Neuronal stem cell (in vitro differentiated cells): ENCODE measurements at regions not wholly inside any gene's neighbourhood (a gene's known extent, or its start where the extent isn't known, plus 50 kb on each side); places are given as distances from the start of the nearest gene placed in this dataset.

Source experiments
- DNase-seq: peaks from one replicate; pipeline ENCODE4 v3.0.0-alpha.2; 2013; ENCODE audit warnings: low spot score
- H2AFZ ChIP-seq: one replicate; pipeline ENCODE4 v1.6.1; 2013; ENCODE audit warnings: mild to moderate bottlenecking, low read length, inconsistent platforms
- H2AK5ac ChIP-seq: 2 replicates; pipeline ENCODE4 v1.6.1; 2013; ENCODE audit warnings: low read depth, mild to moderate bottlenecking, inconsistent platforms, low read length, moderate library complexity, mixed read lengths
- H2BK120ac ChIP-seq: 2 replicates; pipeline ENCODE4 v1.6.1; 2013; ENCODE audit warnings: low read depth, mild to moderate bottlenecking, inconsistent platforms, low read length, moderate library complexity, mixed read lengths
- H2BK12ac ChIP-seq: one replicate; pipeline ENCODE4 v1.6.1; 2013; ENCODE audit warnings: low read length, inconsistent platforms
- H2BK15ac ChIP-seq: 2 replicates; pipeline ENCODE4 v1.6.1; 2013; ENCODE audit warnings: mild to moderate bottlenecking, low read length, inconsistent platforms, mixed read lengths
- H2BK5ac ChIP-seq: one replicate; pipeline ENCODE4 v1.6.1; 2013; ENCODE audit warnings: inconsistent platforms, mild to moderate bottlenecking, low read length, moderate library complexity
- H3K14ac ChIP-seq: one replicate; pipeline ENCODE4 v1.6.1; 2013; ENCODE audit warnings: low read length, inconsistent platforms
- H3K18ac ChIP-seq: 2 replicates; pipeline ENCODE4 v1.6.1; 2013; ENCODE audit warnings: low read length, inconsistent platforms
- H3K23ac ChIP-seq: 2 replicates; pipeline ENCODE4 v1.6.1; 2013; ENCODE audit warnings: low read depth, mild to moderate bottlenecking, mixed read lengths, low read length, inconsistent platforms; ENCODE audit not compliant: poor library complexity
- H3K27ac ChIP-seq: replicated peaks from 3 replicates; pipeline ENCODE4 v1.5.1; 2013; ENCODE audit warnings: low read length, inconsistent platforms
- H3K27me3 ChIP-seq, 3 experiments: 2 replicates each; pipeline ENCODE4 v1.6.1; 2013; ENCODE audit warnings: low read length in 3 of 3, mild to moderate bottlenecking in 2 of 3, inconsistent platforms in 1 of 3, low read depth in 1 of 3, mixed read lengths in 1 of 3, moderate library complexity in 1 of 3; ENCODE audit not compliant: control insufficient read depth in 3 of 3, insufficient read depth in 3 of 3
- H3K36me3 ChIP-seq, 2 donors: replicated peaks in 1 of 2; 2 replicates each; pipeline ENCODE4 v1.6.1; 2013; ENCODE audit warnings: low read length in 2 of 2; ENCODE audit not compliant: control insufficient read depth in 2 of 2, insufficient read depth in 2 of 2
- H3K4ac ChIP-seq: 2 replicates; pipeline ENCODE4 v1.6.1; 2013; ENCODE audit warnings: inconsistent platforms, mild to moderate bottlenecking, low read length, moderate library complexity
- H3K4me1 ChIP-seq, 2 donors: 1 replicate in 1 of 2; 2 replicates in 1 of 2; pipeline ENCODE4 v1.6.1; 2013; ENCODE audit warnings: low read length in 2 of 2, low read depth in 1 of 2; ENCODE audit not compliant: control insufficient read depth in 2 of 2, insufficient read depth in 1 of 2
- H3K4me2 ChIP-seq: one replicate; pipeline ENCODE4 v1.6.1; 2013; ENCODE audit warnings: mild to moderate bottlenecking, low read length, inconsistent platforms; ENCODE audit not compliant: insufficient read depth, poor library complexity, severe bottlenecking
- H3K4me3 ChIP-seq, 2 donors: 2 replicates each; pipeline ENCODE4 v1.5.1; 2013; ENCODE audit warnings: low read length in 2 of 2, mild to moderate bottlenecking in 2 of 2, inconsistent platforms in 1 of 2, moderate library complexity in 1 of 2
- H3K79me1 ChIP-seq: one replicate; pipeline ENCODE4 v1.6.1; 2013; ENCODE audit warnings: low read depth, mild to moderate bottlenecking, inconsistent platforms, low read length, moderate library complexity
- H3K9ac ChIP-seq: one replicate; pipeline ENCODE4 v1.6.1; 2013; ENCODE audit warnings: mild to moderate bottlenecking, low read depth, low read length, inconsistent platforms; ENCODE audit not compliant: poor library complexity
- H3K9me3 ChIP-seq, 2 donors: replicated peaks in 1 of 2; 2 replicates each; pipeline versions ENCODE3 to v1.6.1; 2013; ENCODE audit warnings: low read length in 2 of 2, mild to moderate bottlenecking in 2 of 2, inconsistent platforms in 1 of 2, low read depth in 1 of 2, mixed read lengths in 1 of 2, moderate library complexity in 1 of 2; ENCODE audit not compliant: control insufficient read depth in 2 of 2, insufficient read depth in 1 of 2
- H4K8ac ChIP-seq: one replicate; pipeline ENCODE4 v1.6.1; 2013; ENCODE audit warnings: low read depth, mild to moderate bottlenecking, inconsistent platforms, low read length, moderate library complexity
- H4K91ac ChIP-seq: one replicate; pipeline ENCODE4 v1.6.1; 2013; ENCODE audit warnings: low read length, low read depth, mild to moderate bottlenecking, inconsistent platforms; ENCODE audit not compliant: poor library complexity
- WGBS, 2 donors: extraction: QIAGEN DNeasy Blood & Tissue Kit; methylation state at CpG; one replicate each; pipeline ENCODE4 v1.1.7; 2013; ENCODE audit warnings: missing lambda C conversion rate in 2 of 2, mixed read lengths in 1 of 2; ENCODE audit not compliant: insufficient read length in 2 of 2, insufficient replicate concordance in 1 of 2; ENCODE audit errors: extremely low coverage in 2 of 2; 5-methylcytosine and 5-hydroxymethylcytosine counted together

DNA sequence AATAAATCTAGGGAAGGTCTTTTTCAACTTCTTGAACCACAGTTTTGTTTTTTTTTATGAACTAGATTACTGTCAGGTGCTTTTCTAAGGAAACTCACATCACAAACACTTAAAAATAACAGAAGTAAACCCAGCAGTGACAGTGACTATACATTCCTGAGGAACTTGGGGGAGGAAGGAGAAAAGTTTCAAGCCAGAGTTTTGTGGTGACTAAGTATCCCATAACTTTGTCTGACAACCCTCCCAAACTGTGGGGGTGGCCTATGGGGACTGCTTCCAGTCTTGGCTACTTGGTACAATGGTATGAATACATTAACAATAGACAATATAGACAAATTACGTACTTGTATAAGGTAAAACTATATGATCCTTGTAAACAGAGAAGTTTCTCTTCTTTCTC, 202.5 kb upstream of the MAN1A1 start:
- Histone ChIP-seq H3K14ac (no peak overlapping the region), H3K4me3 (no peak overlapping the region)

DNA sequence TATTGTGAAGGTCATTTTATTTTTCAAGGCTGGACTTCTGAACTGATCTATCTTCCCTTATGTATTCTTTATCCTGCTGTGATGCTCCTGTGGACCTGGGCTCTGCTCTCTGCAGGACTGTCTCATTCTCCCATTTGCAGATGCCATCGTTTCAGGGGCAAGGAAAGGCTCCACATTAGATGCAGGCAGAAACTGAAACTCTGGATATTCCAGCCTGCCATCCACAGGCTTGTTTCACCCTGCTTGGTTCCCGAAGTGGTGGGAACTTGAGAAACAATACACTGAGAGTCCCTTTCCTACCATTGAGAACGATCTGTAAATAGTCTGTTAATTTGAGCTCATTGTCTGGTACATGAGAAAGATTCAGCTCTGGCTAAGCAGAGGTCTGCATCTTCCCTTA, 197.5 kb upstream of the MAN1A1 start:
- H4K91ac ChIP-seq: no peak overlapping the region
- H2BK5ac ChIP-seq: no peak overlapping the region
- no peak overlapping the region for H2AK5ac ChIP-seq
- H3K27ac ChIP-seq: no peak overlapping the region
- no peak for DNase-seq
- no peak overlapping the region for H2BK120ac ChIP-seq
- H2AFZ ChIP-seq: no peak overlapping the region
- H2BK12ac ChIP-seq: no peak overlapping the region
- no peak overlapping the region for H3K14ac ChIP-seq
- H3K23ac ChIP-seq: no peak overlapping the region
- no peaks in the 10 kb centered on the region for H3K4me1 ChIP-seq
- no peak overlapping the region for H2BK15ac ChIP-seq
- WGBS, 2 donors: no CpG with 5 or more reads among the region's 3 CpGs
- no peak overlapping the region for H3K4me3 ChIP-seq
- H3K4me2 ChIP-seq: no peak overlapping the region
- no peaks in the 10 kb centered on the region for H3K36me3 ChIP-seq
- no peaks in the 10 kb centered on the region for H3K9me3 ChIP-seq
- no peaks in the 10 kb centered on the region for H3K79me1 ChIP-seq
- H3K9ac ChIP-seq: no peak overlapping the region
- H3K4ac ChIP-seq: no peak overlapping the region
- H3K27me3 ChIP-seq: no peaks in the 10 kb centered on the region
- no peak overlapping the region for H3K18ac ChIP-seq
- no peak overlapping the region for H4K8ac ChIP-seq

More for the DNA sequence above, 202.5 kb upstream of the MAN1A1 start:
- Histone ChIP-seq H2BK15ac (no peak overlapping the region), H3K4me2 (no peak overlapping the region), H3K9me3 (no peaks in the 10 kb centered on the region), H3K79me1 (no peaks in the 10 kb centered on the region), H3K18ac (no peak overlapping the region), H3K36me3 (no peaks in the 10 kb centered on the region), H2BK120ac (no peak overlapping the region), H2BK12ac (no peak overlapping the region), H2AK5ac (no peak overlapping the region), H3K27me3 (no peaks in the 10 kb centered on the region), H3K4me1 (no peaks in the 10 kb centered on the region), H2BK5ac (no peak overlapping the region), H3K27ac (no peak overlapping the region), H4K8ac (no peak overlapping the region), H3K9ac (no peak overlapping the region), H3K23ac (no peak overlapping the region), H3K4ac (no peak overlapping the region), H4K91ac (no peak overlapping the region), H2AFZ (no peak overlapping the region)
- no CpG with 5 or more reads among the region's 1 CpG for WGBS, 2 donors
- DNase-seq: no peak

DNA sequence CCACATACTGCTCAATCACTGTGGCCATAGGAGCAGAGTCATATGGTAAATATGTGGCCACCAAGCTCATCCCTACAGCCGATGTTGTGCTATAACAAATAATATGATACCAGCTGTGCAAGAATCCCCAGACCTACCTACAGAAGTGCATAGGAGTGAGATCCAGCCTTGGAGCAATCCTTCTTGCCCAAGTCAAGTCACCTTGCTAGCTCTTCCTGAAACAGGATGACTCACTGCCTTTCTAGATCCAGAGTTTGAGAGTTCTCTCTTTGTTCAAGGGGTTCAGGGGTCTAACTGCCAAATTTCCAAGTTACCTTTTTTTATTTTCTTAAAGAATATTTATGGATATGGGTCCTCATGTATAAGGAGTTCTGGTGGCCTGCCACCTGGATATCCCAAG, 195.7 kb upstream of the MAN1A1 start:
- H3K18ac ChIP-seq: no peak overlapping the region
- H2AFZ ChIP-seq: no peak overlapping the region
- no peaks in the 10 kb centered on the region for H3K4me1 ChIP-seq
- H3K9me3 ChIP-seq: no peaks in the 10 kb centered on the region
- H2AK5ac ChIP-seq: no peak overlapping the region
- H4K91ac ChIP-seq: no peak overlapping the region
- H4K8ac ChIP-seq: no peak overlapping the region
- no peak overlapping the region for H2BK12ac ChIP-seq
- no peak overlapping the region for H3K4me3 ChIP-seq
- no peak overlapping the region for H3K23ac ChIP-seq
- no peak for DNase-seq
- H3K4me2 ChIP-seq: no peak overlapping the region
- no peak overlapping the region for H2BK120ac ChIP-seq
- H3K27ac ChIP-seq: no peak overlapping the region
- no peaks in the 10 kb centered on the region for H3K27me3 ChIP-seq
- H3K79me1 ChIP-seq: no peaks in the 10 kb centered on the region
- no peak overlapping the region for H3K9ac ChIP-seq
- no peak overlapping the region for H2BK5ac ChIP-seq
- no peak overlapping the region for H3K14ac ChIP-seq
- WGBS, 2 donors: no CpG with 5 or more reads among the region's 1 CpG
- H2BK15ac ChIP-seq: no peak overlapping the region
- H3K4ac ChIP-seq: no peak overlapping the region
- no peaks in the 10 kb centered on the region for H3K36me3 ChIP-seq

DNA sequence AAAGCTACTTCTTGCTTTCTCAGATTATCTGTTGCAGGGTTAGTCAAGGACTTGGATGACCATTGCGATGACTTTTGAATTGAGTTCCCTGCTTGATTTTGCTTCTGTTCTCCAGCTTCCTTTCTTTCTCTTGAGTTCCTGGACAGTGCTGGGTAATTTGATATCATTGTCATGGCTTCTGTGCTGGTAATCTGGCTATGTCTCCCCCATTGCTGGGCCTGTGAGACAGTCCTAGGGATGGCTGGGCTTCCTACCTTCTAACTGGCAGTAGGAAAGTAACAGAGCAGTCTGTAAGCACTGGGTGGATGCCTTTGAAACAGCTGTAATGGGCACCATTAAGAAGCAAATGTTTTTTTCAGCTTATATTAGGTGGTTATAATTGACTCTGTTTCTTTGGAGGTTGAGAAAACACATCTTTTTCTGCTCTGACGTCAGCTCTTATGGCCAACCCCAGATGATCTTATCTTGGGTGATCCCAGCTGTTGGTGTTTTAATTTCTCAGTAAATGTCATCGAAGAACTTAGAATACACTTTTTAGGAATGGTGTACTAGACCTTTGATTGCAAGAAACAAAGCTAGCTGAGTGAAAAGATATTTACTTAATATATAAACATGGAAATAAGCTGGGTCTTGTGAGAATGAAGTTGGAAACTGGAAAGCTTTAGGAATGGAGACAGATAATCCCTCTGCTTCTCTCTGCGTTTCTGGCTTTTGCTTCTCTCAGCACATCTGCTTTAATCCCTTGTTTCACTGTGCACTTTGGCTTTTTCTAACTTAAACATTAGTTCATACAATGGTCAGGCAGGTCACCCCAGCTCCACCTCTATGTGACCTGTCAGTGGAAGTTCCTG, 195.0 kb upstream of the MAN1A1 start:
- Histone ChIP-seq H3K4me2 (no peak overlapping the region), H3K18ac (no peak overlapping the region), H3K4me1 (no peaks in the 10 kb centered on the region), H2BK15ac (no peak overlapping the region), H4K91ac (no peak overlapping the region), H3K4ac (no peak overlapping the region), H4K8ac (no peak overlapping the region), H3K14ac (no peak overlapping the region), H3K36me3 (no peaks in the 10 kb centered on the region), H2BK120ac (no peak overlapping the region), H2AK5ac (no peak overlapping the region), H3K23ac (no peak overlapping the region), H2AFZ (no peak overlapping the region), H3K9me3 (no peaks in the 10 kb centered on the region), H3K4me3 (no peak overlapping the region), H3K27ac (no peak overlapping the region), H2BK5ac (no peak overlapping the region), H3K79me1 (no peaks in the 10 kb centered on the region), H3K9ac (no peak overlapping the region), H3K27me3 (no peaks in the 10 kb centered on the region), H2BK12ac (no peak overlapping the region)
- no CpG with 5 or more reads among the region's 4 CpGs for WGBS, 2 donors
- DNase-seq: no peak
